ENCODE measurements at regions not wholly inside any gene's neighbourhood (a gene's known extent, or its start where the extent isn't known, plus 50 kb on each side); places are given as distances from the start of the nearest gene placed in this dataset.

- Histone ChIP-seq H3K4me3 (ENCODE audit: low read depth, low read length) (no peak overlapping the region), H3K4me1 (no peaks in the 10 kb centered on the region), H3K27me3 (replicated peaks; ENCODE audit: control insufficient read depth, insufficient read depth, low read length) (no peaks in the 10 kb centered on the region), H3K36me3 (ENCODE audit: control insufficient read depth, insufficient read depth, low read length) (no peaks in the 10 kb centered on the region), H3K9me3 (peaks cover 8% of the 10 kb centered on the region)
- H3K27me3 Mint-ChIP-seq (ENCODE audit: insufficient read depth, unreplicated experiment) = no peaks in the 10 kb centered on the region
- H3K9me3 Mint-ChIP-seq (ENCODE audit: unreplicated experiment) = peaks cover 3% of the 10 kb centered on the region
- intact Hi-C loops (cut with micrococcal nuclease; ENCODE audit: unreplicated experiment) = no loop called here
- TF ChIP-seq, protein P1, sequence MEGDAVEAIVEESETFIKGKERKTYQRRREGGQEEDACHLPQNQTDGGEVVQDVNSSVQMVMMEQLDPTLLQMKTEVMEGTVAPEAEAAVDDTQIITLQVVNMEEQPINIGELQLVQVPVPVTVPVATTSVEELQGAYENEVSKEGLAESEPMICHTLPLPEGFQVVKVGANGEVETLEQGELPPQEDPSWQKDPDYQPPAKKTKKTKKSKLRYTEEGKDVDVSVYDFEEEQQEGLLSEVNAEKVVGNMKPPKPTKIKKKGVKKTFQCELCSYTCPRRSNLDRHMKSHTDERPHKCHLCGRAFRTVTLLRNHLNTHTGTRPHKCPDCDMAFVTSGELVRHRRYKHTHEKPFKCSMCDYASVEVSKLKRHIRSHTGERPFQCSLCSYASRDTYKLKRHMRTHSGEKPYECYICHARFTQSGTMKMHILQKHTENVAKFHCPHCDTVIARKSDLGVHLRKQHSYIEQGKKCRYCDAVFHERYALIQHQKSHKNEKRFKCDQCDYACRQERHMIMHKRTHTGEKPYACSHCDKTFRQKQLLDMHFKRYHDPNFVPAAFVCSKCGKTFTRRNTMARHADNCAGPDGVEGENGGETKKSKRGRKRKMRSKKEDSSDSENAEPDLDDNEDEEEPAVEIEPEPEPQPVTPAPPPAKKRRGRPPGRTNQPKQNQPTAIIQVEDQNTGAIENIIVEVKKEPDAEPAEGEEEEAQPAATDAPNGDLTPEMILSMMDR (IDR thresholded peaks at IDR 0.05; ENCODE audit: insufficient read depth in 1 of 2, low read depth in 1 of 2, low read length in 1 of 2, severe bottlenecking in 1 of 2, unreplicated experiment in 1 of 2) = no peak
- no peaks in the 10 kb centered on the region for H3K4me1 Mint-ChIP-seq (ENCODE audit: low read depth, unreplicated experiment)
- no peak overlapping the region for H3K27ac Mint-ChIP-seq (ENCODE audit: unreplicated experiment)
- DNase-seq = no peak
- H3K36me3 Mint-ChIP-seq (ENCODE audit: insufficient read depth, unreplicated experiment) = no peaks in the 10 kb centered on the region
- no peak overlapping the region for H3K4me3 Mint-ChIP-seq (ENCODE audit: unreplicated experiment)
- CTCF ChIA-PET = no interaction called here
- no TSS peak for BruUV-seq (replicated peaks)
- POLR2A ChIA-PET = no interaction called here
These were observed 165.5 kb upstream of the DYRK2 start for GRCh38 chr12:67482751-67483661.

DNA sequence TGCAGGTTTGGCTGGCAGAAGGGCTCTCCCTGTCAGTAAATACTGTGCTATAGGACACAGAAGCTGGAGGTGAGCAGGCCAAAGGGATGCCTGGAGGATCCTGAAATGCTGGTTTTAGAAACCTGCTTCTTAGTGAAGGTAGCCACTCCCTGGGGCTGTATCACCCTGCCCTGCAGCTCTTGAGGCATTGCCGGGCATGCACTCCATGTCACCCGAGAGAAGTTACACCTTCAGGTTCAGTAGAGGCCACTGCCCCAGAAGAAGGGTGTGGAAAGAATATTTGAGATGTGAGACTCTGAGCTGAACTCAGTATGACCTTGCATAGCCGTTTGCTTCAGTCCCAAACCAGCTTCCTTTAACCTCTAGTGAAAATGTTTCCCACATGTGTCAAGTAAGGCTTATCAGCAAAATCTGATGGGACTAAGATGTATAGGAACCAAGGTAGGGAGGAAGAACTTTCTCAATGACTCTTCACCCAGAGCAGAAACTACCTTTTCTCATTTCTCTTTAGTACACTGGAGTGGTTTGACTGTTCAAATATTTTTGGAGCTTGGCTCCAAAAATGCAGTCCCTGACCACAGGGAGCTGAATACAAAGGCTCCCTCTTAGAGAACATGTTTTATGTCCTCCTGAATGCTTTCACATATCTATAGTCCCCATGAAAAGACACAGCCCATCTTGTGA is 164.5 kb upstream of the DYRK2 start:
- intact Hi-C loops (cut with micrococcal nuclease; ENCODE audit: unreplicated experiment) = no loop called here
- H3K4me1 ChIP-seq = no peaks in the 10 kb centered on the region

More for the DNA sequence above, 164.5 kb upstream of the DYRK2 start:
- H3K9me3 ChIP-seq = peaks cover 13% of the 10 kb centered on the region
- POLR2A ChIA-PET = no interaction called here
- no peaks in the 10 kb centered on the region for H3K36me3 ChIP-seq (ENCODE audit: control insufficient read depth, insufficient read depth, low read length)
- no peaks in the 10 kb centered on the region for H3K27me3 ChIP-seq (replicated peaks; ENCODE audit: control insufficient read depth, insufficient read depth, low read length)
- H3K27me3 Mint-ChIP-seq (ENCODE audit: insufficient read depth, unreplicated experiment) = no peaks in the 10 kb centered on the region
- BruUV-seq (replicated peaks) = no TSS peak
- peaks cover 11% of the 10 kb centered on the region for H3K9me3 Mint-ChIP-seq (ENCODE audit: unreplicated experiment)
- no peaks in the 10 kb centered on the region for H3K4me1 Mint-ChIP-seq (ENCODE audit: low read depth, unreplicated experiment)
- no peak overlapping the region for H3K27ac Mint-ChIP-seq (ENCODE audit: unreplicated experiment)
- H3K4me3 Mint-ChIP-seq (ENCODE audit: unreplicated experiment) = no peak overlapping the region
- H3K4me3 ChIP-seq (ENCODE audit: low read depth, low read length) = no peak overlapping the region
- no peaks in the 10 kb centered on the region for H3K36me3 Mint-ChIP-seq (ENCODE audit: insufficient read depth, unreplicated experiment)
- TF ChIP-seq, protein P1 (IDR thresholded peaks at IDR 0.05; ENCODE audit: insufficient read depth in 1 of 2, low read depth in 1 of 2, low read length in 1 of 2, severe bottlenecking in 1 of 2, unreplicated experiment in 1 of 2) = no peak
- peak in 1 of 2 experiments; percentile 52 for DNase-seq
- CTCF ChIA-PET = interaction anchor here (0.6 kb wide), 1 partner anchor 462 kb away, joined by 3 read pairs; no protein-coding TSS in a partner anchor

All from Caco-2 (cell line).